Activated CD4-positive, CD25-positive, alpha-beta regulatory T cell (primary cell): ENCODE measurements at regions not wholly inside any gene's neighbourhood (a gene's known extent, or its start where the extent isn't known, plus 50 kb on each side); places are given as distances from the start of the nearest gene placed in this dataset.

Source experiments
- DNase-seq, 4 experiments: peaks; one replicate each; lab custom pipeline; 2025; lab: John Stamatoyannopoulos, UW

- no peak for DNase-seq
These were observed 108.7 kb upstream of the TTC29 start for GRCh38 chr4:147054228-147054872.

GRCh38 chr4:147056940-147057610 lies 111.4 kb upstream of the TTC29 start:
- no peak for DNase-seq

DNA sequence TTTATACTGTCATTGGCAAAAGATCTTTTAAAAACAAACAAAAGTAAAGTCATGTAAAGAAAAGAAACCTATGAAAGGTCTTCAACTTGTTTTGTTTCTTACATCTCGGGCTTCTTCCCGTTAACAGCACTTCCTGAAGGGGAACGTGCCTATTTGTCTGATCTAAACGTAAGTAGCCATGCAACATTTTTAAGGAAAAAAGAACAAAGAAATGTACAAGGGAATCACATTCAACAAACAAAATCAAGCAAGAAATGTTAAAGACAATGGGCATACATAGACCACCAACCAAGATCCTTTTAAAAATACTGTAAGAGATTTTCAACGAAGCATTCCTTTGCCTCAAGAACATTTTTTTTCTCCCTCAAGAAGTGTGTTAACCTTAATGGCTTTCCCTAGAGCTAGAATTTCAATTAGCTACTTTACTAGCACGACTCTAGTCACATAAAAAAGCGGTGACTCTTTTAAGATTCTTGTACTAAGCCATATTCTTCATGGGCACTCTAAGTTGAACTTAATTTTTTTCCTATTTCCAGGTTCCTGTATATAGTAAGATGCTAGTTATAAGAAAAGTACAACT lies 112.0 kb upstream of the TTC29 start:
- no peak for DNase-seq

DNA sequence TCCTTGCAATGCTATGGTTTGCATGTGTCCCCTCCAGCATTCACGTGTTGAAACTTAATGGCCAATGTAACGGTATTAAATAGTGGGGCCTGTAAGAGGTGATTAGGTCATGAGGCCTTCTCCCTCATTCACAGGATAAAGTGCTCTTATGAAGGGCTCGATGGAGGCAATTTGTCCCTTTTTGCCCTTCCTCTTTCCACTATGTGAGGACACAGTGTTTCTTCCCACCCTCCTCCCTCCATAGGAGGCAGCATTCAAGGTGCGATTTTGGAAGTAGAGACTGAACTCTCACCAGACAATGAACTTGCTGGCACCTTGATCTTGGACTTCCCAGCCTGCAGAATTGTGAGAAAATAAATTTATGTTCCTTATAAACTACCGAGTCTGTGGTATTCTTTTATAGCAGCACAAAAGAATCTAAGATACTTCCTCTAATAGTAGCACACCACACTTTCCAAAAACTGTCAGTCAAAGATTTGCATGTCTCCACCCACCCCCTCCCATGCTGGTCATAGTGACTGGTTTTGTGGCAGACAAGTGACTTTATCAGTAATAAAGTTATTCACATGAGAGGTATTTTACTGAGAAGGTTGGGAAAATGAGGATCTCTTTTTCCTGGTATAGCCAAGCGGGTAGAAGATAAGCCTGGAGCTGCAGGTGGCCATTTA lies 113.5 kb upstream of the TTC29 start:
- no peak for DNase-seq

DNA sequence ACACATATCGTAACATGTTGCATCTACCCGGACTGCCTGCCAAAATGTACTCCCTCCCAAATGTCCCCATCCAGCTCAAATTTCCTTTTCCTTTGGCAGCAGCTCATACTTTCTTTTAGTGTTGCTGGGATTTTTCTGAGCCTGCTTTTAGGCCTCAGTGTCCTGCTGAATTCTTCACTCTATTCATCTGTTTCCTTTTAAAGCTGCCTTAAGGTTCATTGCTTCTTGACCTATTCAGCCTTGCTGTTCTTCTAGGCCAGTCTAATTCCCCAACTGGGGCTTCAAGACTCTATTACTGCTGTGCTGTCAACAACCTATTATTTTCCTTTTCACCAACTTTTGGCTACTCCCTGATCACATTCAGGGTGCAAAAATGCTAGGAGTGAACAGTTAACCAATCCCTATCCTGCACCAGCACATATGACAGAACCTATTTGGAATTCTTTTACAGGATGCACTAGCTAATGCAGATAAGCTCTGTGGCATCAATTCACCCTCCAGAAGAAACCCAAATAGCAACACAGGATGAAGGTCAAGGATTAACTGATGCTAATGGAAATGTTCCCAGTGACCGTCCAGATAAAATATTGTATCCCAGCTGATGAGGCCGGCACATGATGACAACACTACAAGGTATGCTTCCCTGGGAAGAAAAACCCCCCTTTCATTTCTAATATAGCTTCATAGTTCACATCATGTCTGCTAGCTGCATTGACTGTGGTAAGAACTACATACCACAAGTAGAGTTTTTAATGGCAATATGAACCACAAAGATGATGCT lies 114.7 kb upstream of the TTC29 start:
- DNase-seq, result no peak

GRCh38 chr4:147064856-147065255 lies 119.2 kb upstream of the TTC29 start:
- DNase-seq, result no peak

- DNase-seq, result no peak
These were observed 122.9 kb upstream of the TTC29 start for GRCh38 chr4:147068564-147068963.

- no peak for DNase-seq
These were observed 125.6 kb upstream of the TTC29 start for GRCh38 chr4:147071209-147071740.

DNA sequence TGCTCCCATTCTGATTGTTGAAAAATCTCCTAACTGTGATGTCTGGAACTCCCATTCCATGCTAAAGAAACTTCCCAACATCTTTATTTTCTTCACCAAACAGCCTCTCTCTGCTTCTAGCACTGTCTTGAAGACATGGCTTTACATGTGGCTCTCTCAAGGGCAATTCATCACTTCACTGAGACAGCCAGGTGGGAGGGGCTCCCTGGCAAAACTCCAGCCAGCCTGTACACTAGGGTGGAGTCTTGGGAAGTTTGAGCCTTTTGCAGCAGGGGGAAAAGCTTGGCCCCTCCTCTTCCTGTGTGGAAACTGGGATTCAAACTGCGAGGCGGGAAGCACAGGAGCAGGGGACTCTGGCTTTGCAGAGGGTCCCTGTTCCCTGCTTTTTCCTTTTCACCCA lies 130.5 kb upstream of the TTC29 start:
- no peak for DNase-seq

GRCh38 chr4:147076728-147077127 lies 131.1 kb upstream of the TTC29 start:
- DNase-seq, result no peak

GRCh38 chr4:147078362-147078761 lies 132.7 kb upstream of the TTC29 start:
- DNase-seq, result no peak

DNA sequence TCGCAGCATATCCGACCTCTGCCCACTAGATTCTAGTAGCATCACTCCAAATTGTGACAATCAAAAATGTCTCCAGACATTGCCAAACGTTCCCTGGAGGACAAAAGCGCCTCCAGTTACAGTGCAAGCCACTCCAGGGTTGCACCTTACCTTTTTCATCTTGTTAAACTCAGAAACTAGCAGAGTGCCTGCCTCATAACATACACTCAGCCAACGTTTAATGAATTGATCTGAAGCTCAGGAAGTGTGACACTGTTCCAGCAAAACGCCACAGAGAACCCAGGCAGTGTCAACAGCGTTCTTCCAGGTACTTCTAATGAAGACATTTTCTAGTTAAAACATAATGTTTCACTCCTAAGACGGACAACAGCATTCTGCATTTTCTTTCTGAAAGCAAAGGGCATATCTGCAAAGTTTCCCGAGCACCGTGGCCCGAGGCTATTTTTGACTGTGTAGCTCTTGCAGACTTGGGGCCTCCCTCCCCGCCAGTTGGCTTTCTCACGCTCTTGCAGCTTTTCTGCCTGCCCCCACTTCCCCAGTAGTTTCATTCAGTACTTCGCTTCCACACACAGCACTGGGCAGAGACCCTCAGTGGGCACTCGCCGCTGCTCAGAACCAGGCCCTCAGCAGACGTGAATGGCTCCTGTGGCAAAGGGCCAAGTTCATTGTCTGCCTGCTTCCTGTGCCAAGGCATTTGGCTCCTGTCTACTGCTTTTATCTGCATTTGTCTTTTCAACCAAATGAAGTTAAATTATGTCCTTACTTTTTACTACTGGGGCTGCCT lies 133.4 kb upstream of the TTC29 start:
- no peak for DNase-seq

GRCh38 chr4:147084861-147085260 lies 139.2 kb upstream of the TTC29 start:
- DNase-seq, result no peak

DNA sequence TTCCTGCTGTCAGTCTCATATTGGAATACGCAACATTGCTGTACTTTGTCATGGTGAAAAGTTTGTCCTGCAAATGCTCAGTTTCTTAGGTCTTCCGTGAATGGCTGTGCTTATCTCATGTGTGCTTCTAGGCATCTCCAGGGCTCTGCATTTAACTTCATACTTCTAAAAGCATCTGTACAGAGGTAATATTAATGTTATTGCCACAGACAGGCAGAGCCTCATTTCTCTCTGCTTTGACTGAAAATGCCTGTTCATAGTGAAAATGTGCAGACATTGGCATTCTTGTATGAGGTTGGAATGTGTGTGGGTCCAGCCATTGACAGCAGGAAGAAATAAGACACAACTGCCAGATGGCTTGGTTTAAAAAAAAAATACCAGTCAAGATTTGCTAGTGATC lies 140.1 kb upstream of the TTC29 start:
- DNase-seq, result no peak

DNA sequence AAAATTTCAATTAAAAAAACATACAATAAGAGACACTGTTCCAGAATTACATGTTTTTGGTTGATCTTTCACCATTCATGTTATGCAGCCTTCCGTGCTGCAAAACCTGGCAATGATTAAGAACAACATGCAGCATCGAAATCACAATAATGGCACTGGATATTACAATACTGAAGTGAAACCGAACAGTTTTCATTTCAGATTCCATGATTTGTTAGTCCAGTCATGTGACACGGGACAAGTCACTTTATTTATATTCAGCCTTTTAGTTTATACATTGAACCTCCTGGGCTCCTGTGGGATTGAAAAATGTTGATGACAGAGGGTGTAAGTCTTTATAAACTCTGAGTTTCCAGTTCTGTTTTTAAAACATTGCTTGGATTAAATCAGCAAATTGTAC lies 142.5 kb upstream of the TTC29 start:
- no peak for DNase-seq

DNA sequence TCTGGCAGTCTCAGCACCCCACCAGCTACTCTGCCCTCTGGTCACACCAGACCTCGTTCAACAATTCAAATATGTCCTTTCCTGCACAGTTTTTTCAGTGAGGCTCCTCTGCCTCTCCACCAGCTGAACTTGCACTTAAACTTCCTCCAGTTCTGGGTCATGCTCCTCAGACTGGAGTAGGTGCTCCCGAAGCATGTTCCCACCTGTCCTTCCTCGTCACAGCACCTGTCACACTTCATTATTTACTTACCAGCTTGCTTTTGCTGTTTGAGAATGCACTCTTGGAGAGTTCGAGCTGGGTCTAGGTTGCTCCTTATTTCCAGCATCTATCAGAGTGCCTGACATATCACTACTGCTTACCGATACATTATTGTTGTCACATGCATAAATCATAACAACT lies 144.8 kb upstream of the TTC29 start:
- no peak for DNase-seq

GRCh38 chr4:147093206-147093605 lies 147.5 kb upstream of the TTC29 start:
- no peak for DNase-seq

GRCh38 chr4:147094238-147094637 lies 148.6 kb upstream of the TTC29 start:
- no peak for DNase-seq

GRCh38 chr4:147096667-147097604 lies 151.3 kb upstream of the TTC29 start:
- DNase-seq, result no peak

- no peak for DNase-seq
These were observed 156.0 kb upstream of the TTC29 start for GRCh38 chr4:147101678-147102077.
